ENCODE measurements at regions not wholly inside any gene's neighbourhood (a gene's known extent, or its start where the extent isn't known, plus 50 kb on each side); places are given as distances from the start of the nearest gene placed in this dataset.

GRCh38 chr5:8234179-8234770, 365.3 kb downstream of the MTRR start:
- DNase-seq (ENCODE audit: low read depth in 4 of 4, low spot score in 3 of 4) = peak; percentile 5 to 24 (median 17)

- DNase-seq (ENCODE audit: low read depth in 4 of 4, low spot score in 3 of 4) = no peak
Measured at GRCh38 chr5:8238080-8238479, 369.1 kb downstream of the MTRR start.

- DNase-seq (ENCODE audit: low read depth in 4 of 4, low spot score in 3 of 4) = no peak
Measured at GRCh38 chr5:8239198-8239597, 370.2 kb downstream of the MTRR start.

GRCh38 chr5:8239646-8240045, 370.7 kb downstream of the MTRR start:
- DNase-seq (ENCODE audit: low read depth in 4 of 4, low spot score in 3 of 4) = no peak

GRCh38 chr5:8241076-8241475, 372.1 kb downstream of the MTRR start:
- no peak for DNase-seq (ENCODE audit: low read depth in 4 of 4, low spot score in 3 of 4)

- DNase-seq (ENCODE audit: low read depth in 4 of 4, low spot score in 3 of 4) = no peak
Measured at GRCh38 chr5:8241558-8241957, 372.6 kb downstream of the MTRR start.

- no peak for DNase-seq (ENCODE audit: low read depth in 4 of 4, low spot score in 3 of 4)
Measured at GRCh38 chr5:8247049-8247899, 378.3 kb downstream of the MTRR start.

- no peak for DNase-seq (ENCODE audit: low read depth in 4 of 4, low spot score in 3 of 4)
Measured at GRCh38 chr5:8253376-8253775, 384.4 kb downstream of the MTRR start.

GRCh38 chr5:8254674-8255073, 385.7 kb downstream of the MTRR start:
- DNase-seq (ENCODE audit: low read depth in 4 of 4, low spot score in 3 of 4) = no peak

- no peak for DNase-seq (ENCODE audit: low read depth in 4 of 4, low spot score in 3 of 4)
Measured at GRCh38 chr5:8258801-8259200, 389.9 kb downstream of the MTRR start.

- no peak for DNase-seq (ENCODE audit: low read depth in 4 of 4, low spot score in 3 of 4)
Measured at GRCh38 chr5:8270246-8270645, 401.3 kb downstream of the MTRR start.

- DNase-seq (ENCODE audit: low read depth in 4 of 4, low spot score in 3 of 4) = no peak
Measured at GRCh38 chr5:8280711-8281363, 411.9 kb downstream of the MTRR start.

GRCh38 chr5:8288334-8288733, 419.4 kb downstream of the MTRR start:
- DNase-seq (ENCODE audit: low read depth in 4 of 4, low spot score in 3 of 4) = no peak

- no peak for DNase-seq (ENCODE audit: low read depth in 4 of 4, low spot score in 3 of 4)
Measured at GRCh38 chr5:8288897-8289516, 420.1 kb downstream of the MTRR start.

- no peak for DNase-seq (ENCODE audit: low read depth in 4 of 4, low spot score in 3 of 4)
Measured at GRCh38 chr5:8289779-8290178, 420.8 kb downstream of the MTRR start.

- DNase-seq (ENCODE audit: low read depth in 4 of 4, low spot score in 3 of 4) = no peak
Measured at GRCh38 chr5:8290721-8291120, 421.8 kb downstream of the MTRR start.

GRCh38 chr5:8291641-8292040, 422.7 kb downstream of the MTRR start:
- DNase-seq (ENCODE audit: low read depth in 4 of 4, low spot score in 3 of 4) = no peak

GRCh38 chr5:8295141-8295540, 426.2 kb downstream of the MTRR start:
- DNase-seq (ENCODE audit: low read depth in 4 of 4, low spot score in 3 of 4) = no peak

- no peak for DNase-seq (ENCODE audit: low read depth in 4 of 4, low spot score in 3 of 4)
Measured at GRCh38 chr5:8299716-8300115, 430.8 kb downstream of the MTRR start.

- no peak for DNase-seq (ENCODE audit: low read depth in 4 of 4, low spot score in 3 of 4)
Measured at GRCh38 chr5:8304341-8304740, 435.4 kb downstream of the MTRR start.

- no peak for DNase-seq (ENCODE audit: low read depth in 4 of 4, low spot score in 3 of 4)
Measured at GRCh38 chr5:8306288-8306896, 437.4 kb downstream of the MTRR start.
